Neuronal stem cell (in vitro differentiated cells): ENCODE measurements at regions not wholly inside any gene's neighbourhood (a gene's known extent, or its start where the extent isn't known, plus 50 kb on each side); places are given as distances from the start of the nearest gene placed in this dataset.

Experiments
- DNase-seq: peaks from one replicate; pipeline ENCODE4 v3.0.0-alpha.2; 2013; ENCODE audit warnings: low spot score
- H2AFZ ChIP-seq: one replicate; pipeline ENCODE4 v1.6.1; 2013; ENCODE audit warnings: mild to moderate bottlenecking, low read length, inconsistent platforms
- H2AK5ac ChIP-seq: 2 replicates; pipeline ENCODE4 v1.6.1; 2013; ENCODE audit warnings: low read depth, mild to moderate bottlenecking, inconsistent platforms, low read length, moderate library complexity, mixed read lengths
- H2BK120ac ChIP-seq: 2 replicates; pipeline ENCODE4 v1.6.1; 2013; ENCODE audit warnings: low read depth, mild to moderate bottlenecking, inconsistent platforms, low read length, moderate library complexity, mixed read lengths
- H2BK12ac ChIP-seq: one replicate; pipeline ENCODE4 v1.6.1; 2013; ENCODE audit warnings: low read length, inconsistent platforms
- H2BK15ac ChIP-seq: 2 replicates; pipeline ENCODE4 v1.6.1; 2013; ENCODE audit warnings: mild to moderate bottlenecking, low read length, inconsistent platforms, mixed read lengths
- H2BK5ac ChIP-seq: one replicate; pipeline ENCODE4 v1.6.1; 2013; ENCODE audit warnings: inconsistent platforms, mild to moderate bottlenecking, low read length, moderate library complexity
- H3K14ac ChIP-seq: one replicate; pipeline ENCODE4 v1.6.1; 2013; ENCODE audit warnings: low read length, inconsistent platforms
- H3K18ac ChIP-seq: 2 replicates; pipeline ENCODE4 v1.6.1; 2013; ENCODE audit warnings: low read length, inconsistent platforms
- H3K23ac ChIP-seq: 2 replicates; pipeline ENCODE4 v1.6.1; 2013; ENCODE audit warnings: low read depth, mild to moderate bottlenecking, mixed read lengths, low read length, inconsistent platforms; ENCODE audit not compliant: poor library complexity
- H3K27ac ChIP-seq: replicated peaks from 3 replicates; pipeline ENCODE4 v1.5.1; 2013; ENCODE audit warnings: low read length, inconsistent platforms
- H3K27me3 ChIP-seq, 3 experiments: 2 replicates each; pipeline ENCODE4 v1.6.1; 2013; ENCODE audit warnings: low read length in 3 of 3, mild to moderate bottlenecking in 2 of 3, inconsistent platforms in 1 of 3, low read depth in 1 of 3, mixed read lengths in 1 of 3, moderate library complexity in 1 of 3; ENCODE audit not compliant: control insufficient read depth in 3 of 3, insufficient read depth in 3 of 3
- H3K36me3 ChIP-seq, 2 donors: replicated peaks in 1 of 2; 2 replicates each; pipeline ENCODE4 v1.6.1; 2013; ENCODE audit warnings: low read length in 2 of 2; ENCODE audit not compliant: control insufficient read depth in 2 of 2, insufficient read depth in 2 of 2
- H3K4ac ChIP-seq: 2 replicates; pipeline ENCODE4 v1.6.1; 2013; ENCODE audit warnings: inconsistent platforms, mild to moderate bottlenecking, low read length, moderate library complexity
- H3K4me1 ChIP-seq, 2 donors: 1 replicate in 1 of 2; 2 replicates in 1 of 2; pipeline ENCODE4 v1.6.1; 2013; ENCODE audit warnings: low read length in 2 of 2, low read depth in 1 of 2; ENCODE audit not compliant: control insufficient read depth in 2 of 2, insufficient read depth in 1 of 2
- H3K4me2 ChIP-seq: one replicate; pipeline ENCODE4 v1.6.1; 2013; ENCODE audit warnings: mild to moderate bottlenecking, low read length, inconsistent platforms; ENCODE audit not compliant: insufficient read depth, poor library complexity, severe bottlenecking
- H3K4me3 ChIP-seq, 2 donors: 2 replicates each; pipeline ENCODE4 v1.5.1; 2013; ENCODE audit warnings: low read length in 2 of 2, mild to moderate bottlenecking in 2 of 2, inconsistent platforms in 1 of 2, moderate library complexity in 1 of 2
- H3K79me1 ChIP-seq: one replicate; pipeline ENCODE4 v1.6.1; 2013; ENCODE audit warnings: low read depth, mild to moderate bottlenecking, inconsistent platforms, low read length, moderate library complexity
- H3K9ac ChIP-seq: one replicate; pipeline ENCODE4 v1.6.1; 2013; ENCODE audit warnings: mild to moderate bottlenecking, low read depth, low read length, inconsistent platforms; ENCODE audit not compliant: poor library complexity
- H3K9me3 ChIP-seq, 2 donors: replicated peaks in 1 of 2; 2 replicates each; pipeline versions ENCODE3 to v1.6.1; 2013; ENCODE audit warnings: low read length in 2 of 2, mild to moderate bottlenecking in 2 of 2, inconsistent platforms in 1 of 2, low read depth in 1 of 2, mixed read lengths in 1 of 2, moderate library complexity in 1 of 2; ENCODE audit not compliant: control insufficient read depth in 2 of 2, insufficient read depth in 1 of 2
- H4K8ac ChIP-seq: one replicate; pipeline ENCODE4 v1.6.1; 2013; ENCODE audit warnings: low read depth, mild to moderate bottlenecking, inconsistent platforms, low read length, moderate library complexity
- H4K91ac ChIP-seq: one replicate; pipeline ENCODE4 v1.6.1; 2013; ENCODE audit warnings: low read length, low read depth, mild to moderate bottlenecking, inconsistent platforms; ENCODE audit not compliant: poor library complexity
- WGBS, 2 donors: extraction: QIAGEN DNeasy Blood & Tissue Kit; methylation state at CpG; one replicate each; pipeline ENCODE4 v1.1.7; 2013; ENCODE audit warnings: missing lambda C conversion rate in 2 of 2, mixed read lengths in 1 of 2; ENCODE audit not compliant: insufficient read length in 2 of 2, insufficient replicate concordance in 1 of 2; ENCODE audit errors: extremely low coverage in 2 of 2; 5-methylcytosine and 5-hydroxymethylcytosine counted together

DNA sequence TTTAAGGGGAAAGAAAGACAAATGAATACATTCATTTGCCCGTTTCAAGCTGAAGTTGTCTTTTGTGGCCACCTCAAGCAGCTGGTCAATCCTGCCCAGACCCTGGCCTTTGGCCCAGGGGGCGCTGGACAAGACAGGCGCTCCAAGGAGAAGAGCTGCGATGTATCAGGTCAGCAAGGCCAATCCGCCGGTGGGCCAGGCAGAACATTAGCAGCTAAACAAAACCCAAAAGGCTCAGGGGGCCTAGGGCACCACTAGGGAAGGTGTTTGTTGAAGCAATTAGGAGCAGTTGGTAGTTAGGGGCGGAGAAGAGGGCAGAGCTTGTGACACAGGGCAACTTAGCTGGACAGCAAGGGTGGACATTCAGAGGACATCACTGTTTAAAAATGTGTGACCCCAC, 60.8 kb upstream of the TMEM33 start:
- H2BK5ac ChIP-seq: no peak overlapping the region
- no peak overlapping the region for H3K4me2 ChIP-seq
- H2AK5ac ChIP-seq: no peak overlapping the region
- no peak for DNase-seq
- H3K9me3 ChIP-seq: peaks cover 4 to 11% of the 10 kb centered on the region in 2 donors
- no peaks in the 10 kb centered on the region for H3K36me3 ChIP-seq
- no peak overlapping the region for H3K14ac ChIP-seq
- H3K4me1 ChIP-seq: peaks cover 0 to 7% of the 10 kb centered on the region in 2 donors
- no peak overlapping the region for H3K27ac ChIP-seq
- H3K18ac ChIP-seq: no peak overlapping the region
- no peak overlapping the region for H3K23ac ChIP-seq
- H2AFZ ChIP-seq: no peak overlapping the region
- H4K91ac ChIP-seq: no peak overlapping the region
- peaks cover 34 to 98% (median 79%) of the 10 kb centered on the region in 3 experiments for H3K27me3 ChIP-seq
- no peak overlapping the region for H2BK12ac ChIP-seq
- no peak overlapping the region for H4K8ac ChIP-seq
- H2BK15ac ChIP-seq: no peak overlapping the region
- no CpG with 5 or more reads among the region's 7 CpGs for WGBS, 2 donors
- no peak overlapping the region for H2BK120ac ChIP-seq
- H3K9ac ChIP-seq: no peak overlapping the region
- H3K79me1 ChIP-seq: no peaks in the 10 kb centered on the region
- no peak overlapping the region for H3K4ac ChIP-seq
- H3K4me3 ChIP-seq: no peak overlapping the region

DNA sequence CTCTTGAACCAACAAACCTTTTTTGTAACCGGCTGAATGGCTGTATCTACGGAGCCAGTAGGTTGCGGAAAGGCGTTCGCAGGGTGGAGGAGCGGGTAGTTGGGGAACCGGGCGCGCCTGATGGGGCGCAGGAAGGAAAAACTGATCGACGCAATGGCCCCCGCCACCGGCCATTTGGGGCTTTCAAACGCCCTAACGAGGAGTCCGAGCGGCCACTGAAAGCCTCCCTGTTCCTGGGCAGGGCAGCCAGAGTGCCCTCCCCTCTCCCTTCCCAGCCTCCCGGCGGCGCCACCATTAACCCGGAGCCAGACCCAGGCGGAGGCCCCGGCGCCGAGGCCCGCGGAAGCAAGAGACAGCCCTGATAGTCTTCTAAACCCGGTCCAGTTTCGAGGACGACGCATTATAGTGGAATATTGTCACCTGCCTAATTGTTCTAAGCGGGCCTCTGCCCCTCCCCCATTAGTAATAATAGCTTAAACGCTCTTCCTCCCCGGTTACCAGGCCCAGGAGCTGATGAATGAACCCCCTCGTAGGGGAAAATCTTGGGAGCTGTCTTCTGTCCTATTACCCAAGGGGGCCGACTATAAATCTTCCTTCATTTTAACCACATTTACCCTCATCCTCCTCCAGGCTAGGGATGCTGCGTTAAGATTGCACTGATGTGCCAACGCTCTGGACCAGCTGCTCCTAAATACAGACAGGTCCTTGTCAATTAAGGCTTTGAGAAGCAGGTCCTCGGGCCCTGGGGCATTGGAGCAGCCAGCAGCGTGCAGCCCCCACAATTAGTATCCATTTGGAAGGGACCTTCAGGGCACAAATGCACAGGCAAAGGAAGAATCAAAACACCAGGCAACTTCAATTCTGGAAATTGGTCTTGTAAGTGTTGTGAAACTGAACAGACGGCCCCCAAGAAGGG, 61.6 kb upstream of the TMEM33 start:
- no peaks in the 10 kb centered on the region for H3K36me3 ChIP-seq
- H3K4me1 ChIP-seq: peaks cover 0 to 4% of the 10 kb centered on the region in 2 donors
- no peak overlapping the region for H3K14ac ChIP-seq
- H3K27me3 ChIP-seq: peaks cover 29 to 97% (median 76%) of the 10 kb centered on the region in 3 experiments
- H3K27ac ChIP-seq: no peak overlapping the region
- H3K4me3 ChIP-seq: no peak overlapping the region
- H3K23ac ChIP-seq: no peak overlapping the region
- DNase-seq: no peak
- H3K4me2 ChIP-seq: peak overlapping the region; percentile 47
- no CpG with 5 or more reads among the region's 42 CpGs for WGBS, 2 donors
- no peak overlapping the region for H4K8ac ChIP-seq
- no peak overlapping the region for H2AFZ ChIP-seq
- H4K91ac ChIP-seq: no peak overlapping the region
- peak overlapping the region; percentile 14 for H3K18ac ChIP-seq
- no peak overlapping the region for H2BK15ac ChIP-seq
- H3K4ac ChIP-seq: no peak overlapping the region
- H3K9ac ChIP-seq: no peak overlapping the region
- H3K79me1 ChIP-seq: no peaks in the 10 kb centered on the region
- no peak overlapping the region for H2BK12ac ChIP-seq
- H3K9me3 ChIP-seq: peaks cover 4 to 9% of the 10 kb centered on the region in 2 donors
- H2AK5ac ChIP-seq: no peak overlapping the region
- H2BK120ac ChIP-seq: no peak overlapping the region
- no peak overlapping the region for H2BK5ac ChIP-seq

DNA sequence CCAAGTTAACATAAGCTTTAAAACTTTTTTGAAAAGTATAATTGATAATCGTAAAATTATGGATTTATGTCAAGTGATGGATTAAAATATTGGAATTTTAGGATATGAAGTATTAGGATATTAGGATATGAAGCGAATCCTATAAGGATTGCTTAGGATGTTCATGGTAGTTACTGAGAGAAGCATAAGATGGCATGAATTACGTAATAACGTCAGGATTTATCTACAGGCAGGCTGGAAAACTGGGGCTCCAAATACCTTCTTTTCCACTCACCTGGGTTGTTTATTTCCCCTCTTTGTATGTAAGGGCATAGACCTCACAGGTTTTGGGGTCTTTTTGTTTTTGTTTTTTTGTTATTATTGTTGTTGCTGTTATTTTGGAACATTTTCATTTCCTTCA, 65.2 kb upstream of the TMEM33 start:
- Histone ChIP-seq H3K4me2 (no peak overlapping the region), H2BK120ac (no peak overlapping the region), H2AK5ac (no peak overlapping the region), H3K18ac (no peak overlapping the region), H3K23ac (no peak overlapping the region), H3K14ac (no peak overlapping the region), H2AFZ (no peak overlapping the region), H3K27me3 (peaks cover 34 to 96% (median 71%) of the 10 kb centered on the region in 3 experiments), H3K79me1 (no peaks in the 10 kb centered on the region), H3K4me1 (peaks cover 8 to 10% of the 10 kb centered on the region in 2 donors), H3K9me3 (peaks cover 0 to 4% of the 10 kb centered on the region in 2 donors), H4K8ac (no peak overlapping the region), H3K9ac (no peak overlapping the region), H3K36me3 (no peaks in the 10 kb centered on the region), H3K4me3 (no peak overlapping the region), H3K4ac (no peak overlapping the region), H2BK5ac (no peak overlapping the region), H2BK12ac (no peak overlapping the region), H2BK15ac (no peak overlapping the region), H3K27ac (no peak overlapping the region), H4K91ac (no peak overlapping the region)
- WGBS, 2 donors: 100% methylated on average over 1 to 2 of the region's 4 CpGs
- no peak for DNase-seq
